SK-N-SH treated with all-trans-retinoic acid at 6 μM for 48 hours (cell line): ENCODE measurements at regions not wholly inside any gene's neighbourhood (a gene's known extent, or its start where the extent isn't known, plus 50 kb on each side); places are given as distances from the start of the nearest gene placed in this dataset.

ENCODE experiments used
- ATAC-seq: fragments of 200-7000 bp; cut with Tn5 transposase; 3 replicates; pipeline ENCODE4 v1.9.1; 2020; ENCODE audit warnings: mild to moderate bottlenecking, moderate library complexity
- ARNTL ChIP-seq: fragments of 450-650 bp; formaldehyde crosslinking; IDR thresholded peaks from 2 replicates; pipeline ENCODE4 v1.5.0; 2020; ENCODE audit warnings: low read depth, mild to moderate bottlenecking, moderate library complexity, borderline replicate concordance
- BACH2 ChIP-seq: fragments of 250-450 bp; sonication (Bioruptor Pico); IDR thresholded peaks from 2 replicates; pipeline ENCODE4 v1.9.0; 2021; ENCODE audit warnings: mild to moderate bottlenecking, borderline replicate concordance
- CREB5 ChIP-seq: fragments of 250-450 bp; sonication (Bioruptor Pico); IDR thresholded peaks from 2 replicates; pipeline ENCODE4 v1.5.1; 2020; ENCODE audit warnings: low read depth, mild to moderate bottlenecking, moderate library complexity
- CSDC2 ChIP-seq: fragments of 250-450 bp; sonication (Bioruptor Pico); IDR thresholded peaks from 2 replicates; pipeline ENCODE4 v1.5.0; 2020; ENCODE audit warnings: mild to moderate bottlenecking, moderate library complexity
- CSRNP3 ChIP-seq: fragments of 250-450 bp; sonication (Bioruptor Pico); IDR thresholded peaks from 2 replicates; pipeline ENCODE4 v1.5.1; 2021; ENCODE audit warnings: mild to moderate bottlenecking, moderate library complexity
- GLIS3 ChIP-seq: fragments of 250-450 bp; sonication (Bioruptor Pico); IDR thresholded peaks from 2 replicates; pipeline ENCODE4 v1.5.0; 2020; ENCODE audit warnings: mild to moderate bottlenecking, moderate library complexity
- OSR1 ChIP-seq: fragments of 250-450 bp; sonication (Bioruptor Pico); IDR thresholded peaks from 2 replicates; pipeline ENCODE4 v1.8.0; 2022; ENCODE audit warnings: moderate library complexity, mild to moderate bottlenecking, inconsistent platforms
- POU6F1 ChIP-seq: fragments of 250-450 bp; sonication (Bioruptor Pico); IDR thresholded peaks from 2 replicates; pipeline ENCODE4 v1.8.0; 2021; ENCODE audit warnings: low read depth, mild to moderate bottlenecking, moderate library complexity, borderline replicate concordance
- RARB ChIP-seq: fragments of 250-450 bp; sonication (Bioruptor Pico); IDR thresholded peaks from 2 replicates; pipeline ENCODE4 v1.8.0; 2021; ENCODE audit warnings: mild to moderate bottlenecking, moderate library complexity
- SNAI2 ChIP-seq: fragments of 250-450 bp; sonication (Bioruptor Pico); IDR thresholded peaks from 2 replicates; pipeline ENCODE4 v1.5.0; 2020; ENCODE audit warnings: mild to moderate bottlenecking, moderate library complexity
- TCF4 ChIP-seq: fragments of 250-450 bp; sonication (Bioruptor Pico); IDR thresholded peaks from 2 replicates; pipeline ENCODE4 v1.8.0; 2021; ENCODE audit warnings: mild to moderate bottlenecking, moderate library complexity, borderline replicate concordance
- TOX ChIP-seq: fragments of 250-450 bp; sonication (Bioruptor Pico); IDR thresholded peaks from 2 replicates; pipeline ENCODE4 v1.8.0; 2021; ENCODE audit warnings: mild to moderate bottlenecking, moderate library complexity, borderline replicate concordance
- ZC3H10 ChIP-seq: fragments of 250-450 bp; sonication (Bioruptor Pico); IDR thresholded peaks from 2 replicates; pipeline ENCODE4 v1.5.1; 2021; ENCODE audit warnings: mild to moderate bottlenecking, moderate library complexity
- ZFP3 ChIP-seq: fragments of 250-450 bp; sonication (Bioruptor Pico); IDR thresholded peaks from 2 replicates; pipeline ENCODE4 v1.5.0; 2020; ENCODE audit warnings: mild to moderate bottlenecking, moderate library complexity
- ZFP30 ChIP-seq: fragments of 450-650 bp; formaldehyde crosslinking; IDR thresholded peaks from 2 replicates; pipeline ENCODE4 v1.5.0; 2022; ENCODE audit warnings: mild to moderate bottlenecking, moderate library complexity
- ZNF565 ChIP-seq: fragments of 450-650 bp; formaldehyde crosslinking; conservative IDR thresholded peaks from 2 replicates; pipeline ENCODE4 v1.5.0; 2020; ENCODE audit warnings: low read depth, mild to moderate bottlenecking, moderate library complexity
- ZNF70 ChIP-seq: fragments of 450-650 bp; formaldehyde crosslinking; IDR thresholded peaks from 2 replicates; pipeline ENCODE4 v1.5.0; 2020; ENCODE audit warnings: mild to moderate bottlenecking, moderate library complexity
- ZNF8 ChIP-seq: fragments of 450-650 bp; formaldehyde crosslinking; IDR thresholded peaks from 2 replicates; pipeline ENCODE4 v1.5.0; 2020; ENCODE audit warnings: mild to moderate bottlenecking, moderate library complexity
- TF ChIP-seq, protein P1 (sequence below): fragments of 250-450 bp; sonication (Bioruptor Pico); IDR thresholded peaks from 2 replicates; pipeline ENCODE4 v1.8.0; 2020; ENCODE audit warnings: mild to moderate bottlenecking, moderate library complexity, borderline replicate concordance

GRCh38 chr13:106008540-106008939 is 526.9 kb downstream of the EFNB2 start:
- ATAC-seq: no peak
- TF ChIP-seq CSDC2 (CRISPR knock-in tag) (no peak), POU6F1 (CRISPR knock-in tag) (no peak), OSR1 (CRISPR knock-in tag) (no peak), ARNTL (CRISPR knock-in tag) (no peak), CSRNP3 (no peak), SNAI2 (CRISPR knock-in tag) (no peak)
- TF ChIP-seq, protein P1, sequence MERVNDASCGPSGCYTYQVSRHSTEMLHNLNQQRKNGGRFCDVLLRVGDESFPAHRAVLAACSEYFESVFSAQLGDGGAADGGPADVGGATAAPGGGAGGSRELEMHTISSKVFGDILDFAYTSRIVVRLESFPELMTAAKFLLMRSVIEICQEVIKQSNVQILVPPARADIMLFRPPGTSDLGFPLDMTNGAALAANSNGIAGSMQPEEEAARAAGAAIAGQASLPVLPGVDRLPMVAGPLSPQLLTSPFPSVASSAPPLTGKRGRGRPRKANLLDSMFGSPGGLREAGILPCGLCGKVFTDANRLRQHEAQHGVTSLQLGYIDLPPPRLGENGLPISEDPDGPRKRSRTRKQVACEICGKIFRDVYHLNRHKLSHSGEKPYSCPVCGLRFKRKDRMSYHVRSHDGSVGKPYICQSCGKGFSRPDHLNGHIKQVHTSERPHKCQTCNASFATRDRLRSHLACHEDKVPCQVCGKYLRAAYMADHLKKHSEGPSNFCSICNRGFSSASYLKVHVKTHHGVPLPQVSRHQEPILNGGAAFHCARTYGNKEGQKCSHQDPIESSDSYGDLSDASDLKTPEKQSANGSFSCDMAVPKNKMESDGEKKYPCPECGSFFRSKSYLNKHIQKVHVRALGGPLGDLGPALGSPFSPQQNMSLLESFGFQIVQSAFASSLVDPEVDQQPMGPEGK: no peak

GRCh38 chr13:106007156-106007555 is 528.3 kb downstream of the EFNB2 start:
- TF ChIP-seq ARNTL (CRISPR knock-in tag) (no peak), ZNF8 (no peak), POU6F1 (CRISPR knock-in tag) (no peak), CREB5 (CRISPR knock-in tag) (no peak), ZFP3 (no peak), BACH2 (CRISPR knock-in tag) (no peak), RARB (no peak), ZC3H10 (CRISPR knock-in tag) (no peak), SNAI2 (CRISPR knock-in tag) (no peak), TCF4 (no peak), CSRNP3 (no peak)
- no peak for ATAC-seq

DNA sequence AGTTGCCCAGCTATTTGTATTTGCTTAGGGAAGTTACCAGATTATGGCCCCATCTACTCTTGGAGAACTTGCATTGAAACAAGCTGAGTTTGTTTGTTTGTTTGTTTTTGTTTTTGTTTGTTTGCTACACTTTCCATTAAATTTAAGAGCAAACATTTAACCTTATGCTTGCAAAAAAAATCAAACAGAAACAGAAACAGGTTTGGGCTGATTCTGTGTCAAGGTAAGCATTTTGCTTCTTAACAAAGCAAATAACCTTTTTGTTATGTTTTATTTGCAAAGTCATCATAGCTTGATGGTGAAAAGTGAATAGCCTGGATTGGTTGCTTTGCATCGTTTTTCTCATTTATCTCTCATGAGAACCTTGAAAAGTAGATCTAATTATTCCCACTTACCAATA is 531.8 kb downstream of the EFNB2 start:
- no peak for TF ChIP-seq ZNF70 (CRISPR knock-in tag)
- no peak for TF ChIP-seq ARNTL (CRISPR knock-in tag)
- no peak for TF ChIP-seq OSR1 (CRISPR knock-in tag)
- no peak for TF ChIP-seq ZNF565 (CRISPR knock-in tag)
- no peak for TF ChIP-seq BACH2 (CRISPR knock-in tag)
- no peak for TF ChIP-seq GLIS3
- no peak for TF ChIP-seq TCF4
- TF ChIP-seq ZNF8: no peak
- TF ChIP-seq ZFP30 (CRISPR knock-in tag): no peak
- ATAC-seq: no peak

GRCh38 chr13:106001443-106001842 is 534.0 kb downstream of the EFNB2 start:
- no peak for ATAC-seq
- TF ChIP-seq SNAI2 (CRISPR knock-in tag): no peak
- no peak for TF ChIP-seq POU6F1 (CRISPR knock-in tag)
- no peak for TF ChIP-seq TOX (CRISPR knock-in tag)
- no peak for TF ChIP-seq ZNF8
